HG03460 (cell line): ENCODE measurements at regions not wholly inside any gene's neighbourhood (a gene's known extent, or its start where the extent isn't known, plus 50 kb on each side); places are given as distances from the start of the nearest gene placed in this dataset.

ENCODE experiments used
- ATAC-seq: cut with Tn5 transposase; IDR thresholded peaks from one replicate; pipeline ENCODE4 v1.9.1; 2021; ENCODE audit not compliant: unreplicated experiment

DNA sequence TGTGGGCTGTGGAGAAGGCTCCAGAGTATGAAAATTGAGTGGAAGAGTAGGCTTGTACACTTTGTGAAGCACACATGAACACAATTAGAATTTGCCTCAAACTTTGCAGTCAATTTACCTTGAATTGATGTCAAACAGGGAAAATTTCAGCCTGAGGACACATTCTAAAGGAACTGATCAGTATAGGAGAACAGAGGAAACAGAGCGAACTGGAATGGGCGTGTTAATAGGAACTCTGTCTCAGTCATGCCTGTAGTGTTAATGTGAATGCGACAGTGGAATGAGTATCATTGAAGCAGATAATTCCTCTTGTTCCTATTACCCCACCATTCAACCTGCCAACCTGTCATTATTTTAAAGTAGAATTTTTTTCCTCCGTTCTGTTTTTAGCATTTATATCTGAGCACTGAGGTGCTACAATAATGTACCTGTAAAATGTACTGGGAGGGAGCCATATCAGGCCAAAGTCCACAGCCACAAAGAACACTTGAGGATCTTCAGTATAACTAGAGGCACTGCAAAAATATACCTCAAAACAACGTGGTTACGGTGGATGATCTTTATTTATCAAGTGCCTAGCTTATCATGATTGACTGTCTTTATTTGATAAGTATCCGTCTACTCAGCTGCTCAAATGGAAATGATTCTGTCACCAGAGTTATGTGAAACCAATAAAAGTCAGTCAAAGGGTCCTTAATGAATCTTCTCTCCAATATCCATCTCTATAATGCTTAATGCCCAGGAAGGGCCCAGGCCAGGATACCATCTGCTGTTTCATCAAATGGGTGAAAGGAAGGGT lies 125.3 kb upstream of the STMND1 start:
- ATAC-seq, result no peak

DNA sequence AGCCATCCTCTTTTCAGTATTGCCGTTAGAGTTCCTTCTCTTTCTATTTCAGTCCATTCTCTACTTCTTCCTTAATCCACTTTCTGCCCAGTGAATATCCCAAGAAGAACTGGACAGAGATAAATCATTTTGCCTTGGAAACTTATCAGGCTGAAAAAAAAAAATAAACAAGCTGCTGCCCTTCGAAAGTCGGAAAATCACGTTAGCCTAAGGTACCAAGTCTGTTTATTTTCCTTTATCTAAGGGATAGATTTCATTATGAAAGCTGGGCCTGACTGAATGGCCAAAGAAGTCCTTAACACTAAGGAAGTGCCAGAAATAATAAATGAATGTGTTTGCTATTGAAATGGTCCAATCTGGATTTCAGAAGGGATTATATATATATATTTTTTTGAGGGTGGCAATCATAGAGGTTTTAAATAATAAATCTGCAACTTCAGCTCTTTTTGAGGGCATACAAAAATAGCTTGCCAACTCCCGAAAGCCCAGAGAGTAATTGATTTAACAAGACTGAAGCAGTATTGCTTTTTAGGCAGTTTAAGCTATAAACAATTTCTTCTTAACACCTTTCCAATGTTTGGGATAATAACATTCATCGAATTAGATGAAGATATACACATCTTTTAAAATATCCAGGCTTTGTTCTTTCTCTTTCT lies 127.0 kb upstream of the STMND1 start:
- no peak for ATAC-seq

DNA sequence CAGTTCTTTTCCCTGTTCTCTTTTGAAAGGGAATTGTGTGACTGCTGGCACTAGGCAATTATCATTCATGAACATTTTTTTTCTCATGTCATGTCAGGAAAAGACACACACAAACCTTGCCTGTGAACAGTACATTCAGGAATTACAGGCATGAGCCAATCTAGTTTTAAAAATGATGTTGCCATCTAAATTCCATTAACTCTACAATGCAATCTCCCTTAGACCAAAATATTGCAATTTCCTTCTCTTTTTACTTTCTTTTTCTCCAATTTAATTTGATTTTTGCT lies 127.5 kb upstream of the STMND1 start:
- ATAC-seq, result no peak

DNA sequence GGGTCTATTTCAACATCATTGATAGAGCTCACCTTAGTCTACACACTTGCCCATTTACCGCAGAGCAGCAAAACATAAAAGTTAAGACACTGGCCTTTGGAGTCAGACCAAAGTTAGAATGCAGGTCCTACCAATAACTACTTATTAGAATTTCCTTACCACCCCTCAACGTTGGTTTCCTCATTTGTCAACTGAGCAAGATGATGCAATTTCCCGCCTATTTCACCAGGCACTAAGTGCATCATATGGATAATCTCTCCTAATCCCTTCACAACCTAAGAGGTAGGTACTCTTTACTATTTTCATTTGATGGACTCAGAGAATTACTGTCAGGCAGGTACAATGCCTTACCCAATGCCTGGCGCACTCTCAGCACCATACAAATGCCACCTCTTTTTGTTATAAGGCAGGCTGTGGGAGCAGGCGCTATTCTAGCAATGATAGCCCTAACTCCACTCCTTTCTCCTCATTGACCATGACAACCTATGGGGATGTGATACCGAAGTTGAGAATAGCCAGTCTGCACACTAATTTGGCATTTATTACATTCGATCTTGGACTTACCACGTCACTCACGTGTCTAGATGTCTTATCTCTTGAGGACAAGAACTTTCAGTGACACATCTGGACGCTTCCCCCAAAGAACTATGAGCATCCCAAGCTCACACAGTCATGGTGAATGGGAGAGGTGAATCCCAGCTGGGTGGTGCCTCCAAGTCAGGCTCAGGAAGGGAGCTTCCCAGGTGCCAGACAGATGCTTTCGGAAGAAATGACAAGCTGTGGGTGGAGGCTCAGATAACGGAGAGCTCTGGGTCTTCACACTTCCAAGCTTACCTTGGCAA lies 128.1 kb upstream of the STMND1 start:
- ATAC-seq, result no peak

DNA sequence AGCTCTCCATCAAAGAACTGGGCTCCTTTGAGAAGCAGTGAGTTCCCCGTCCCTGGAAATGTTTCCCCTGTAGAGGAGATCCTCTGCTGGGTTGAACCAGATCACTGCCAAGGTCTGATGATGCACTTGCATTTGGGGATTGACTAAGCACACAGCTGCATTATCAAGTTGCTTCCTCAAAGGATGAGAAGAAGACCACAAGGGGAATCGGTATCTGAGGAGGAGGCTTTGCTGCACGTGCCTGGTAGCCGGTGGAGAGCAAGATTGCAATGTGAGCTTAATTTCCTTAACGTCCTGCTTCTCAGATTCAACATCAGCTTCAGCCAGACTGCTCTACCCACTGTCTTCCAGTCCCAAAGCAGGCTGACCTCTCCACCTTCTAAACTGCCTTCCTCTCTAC lies 128.8 kb upstream of the STMND1 start:
- ATAC-seq, result no peak

DNA sequence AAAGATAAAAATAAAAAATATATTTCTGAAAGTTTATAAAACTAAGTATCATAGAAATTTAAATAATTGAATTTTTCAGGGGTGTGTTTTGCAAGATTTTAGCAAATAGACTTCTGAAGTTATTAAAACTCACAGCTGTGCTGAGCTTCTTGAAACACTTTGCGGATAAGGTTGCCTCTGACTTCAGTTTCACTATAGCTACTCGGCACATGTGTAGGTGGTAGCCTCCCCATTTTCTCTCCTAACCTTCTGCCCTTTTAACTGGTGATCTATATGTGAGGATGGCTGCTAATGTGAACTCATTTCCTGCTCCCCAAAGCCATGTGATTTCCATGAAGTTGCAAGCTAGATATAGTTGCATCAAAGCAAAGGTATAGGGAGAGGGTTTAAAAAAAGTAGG lies 129.3 kb upstream of the STMND1 start:
- no peak for ATAC-seq

DNA sequence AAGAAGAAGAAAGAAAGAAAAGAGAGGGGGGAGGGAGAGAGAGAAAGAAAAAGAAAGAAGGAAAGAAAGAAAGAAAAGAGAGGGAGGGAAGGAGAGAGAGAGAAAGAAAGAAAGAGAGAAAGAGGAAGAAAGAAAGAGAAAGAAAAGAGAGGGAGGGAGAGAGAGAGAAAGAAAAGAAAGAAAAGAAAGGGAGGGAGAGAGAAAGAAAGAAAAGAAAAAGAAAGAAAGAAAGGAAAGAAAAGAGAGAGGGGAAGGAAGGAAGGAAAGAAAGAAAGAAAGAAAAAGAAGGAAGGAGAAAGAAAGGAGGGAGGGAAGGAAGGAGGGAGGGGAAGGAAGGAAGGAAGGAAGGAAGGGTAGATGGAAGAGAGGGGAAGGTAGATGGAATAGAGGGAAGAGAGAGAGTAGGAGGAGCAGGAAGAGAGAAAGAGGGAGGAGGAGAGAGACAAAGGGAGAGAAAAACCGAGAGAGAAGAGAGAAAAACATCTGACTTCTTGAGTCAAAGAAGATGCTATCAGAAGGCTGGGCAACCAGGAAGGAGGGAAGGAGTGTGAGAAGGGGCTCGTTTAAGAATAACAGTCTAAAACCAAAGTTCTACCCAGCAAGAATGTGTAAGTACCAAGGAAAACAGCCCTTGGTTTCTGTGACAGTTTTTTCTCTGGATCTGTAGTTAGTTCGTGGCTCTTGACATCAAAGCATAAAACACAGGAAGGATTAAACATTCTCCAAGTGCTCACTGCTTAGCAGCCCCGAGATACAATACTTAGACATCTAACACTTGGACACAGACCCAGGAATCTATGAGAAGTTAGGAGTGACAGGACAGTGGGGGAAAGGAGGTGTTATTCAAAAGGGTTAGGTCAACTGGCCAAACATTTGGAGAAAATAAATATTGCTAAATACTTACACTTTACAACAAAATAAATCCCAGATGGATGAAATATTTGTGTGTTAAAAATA lies 131.9 kb upstream of the STMND1 start:
- ATAC-seq, result no peak

DNA sequence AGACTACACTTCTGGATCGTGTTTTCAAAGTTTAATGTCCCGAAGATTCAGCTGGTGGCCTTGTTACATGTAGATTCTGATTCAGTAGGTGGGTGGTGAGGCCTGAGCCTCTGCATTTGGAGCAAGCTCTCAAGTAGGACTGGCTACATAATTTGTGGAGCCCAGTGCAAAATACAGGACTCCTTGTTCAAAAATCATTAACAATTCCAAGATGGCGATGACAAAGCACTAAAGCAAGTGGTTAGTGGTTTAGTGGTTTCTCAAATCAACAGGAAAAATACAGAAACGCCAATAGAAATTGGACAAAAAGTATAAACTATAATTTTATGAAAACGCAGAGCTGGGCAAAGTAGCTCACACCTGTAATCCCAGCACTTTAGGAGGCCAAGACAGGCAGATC lies 133.7 kb upstream of the STMND1 start:
- no peak for ATAC-seq

DNA sequence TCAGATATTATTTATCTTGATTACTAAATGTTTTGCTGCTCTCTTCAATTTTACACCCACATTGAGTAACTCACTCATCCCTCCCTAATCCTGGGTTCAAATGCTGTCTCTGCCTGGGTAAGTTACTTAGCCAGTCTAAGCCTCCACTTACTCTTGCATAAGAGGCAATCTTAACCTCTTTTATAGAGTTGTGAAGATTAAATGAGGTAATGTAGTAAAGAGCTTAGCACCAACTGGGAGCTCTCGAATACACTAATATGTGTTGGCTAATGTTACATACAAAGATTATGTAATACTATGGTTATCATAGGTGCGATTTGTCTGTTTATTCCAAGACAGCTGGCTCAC lies 134.4 kb upstream of the STMND1 start:
- no peak for ATAC-seq

DNA sequence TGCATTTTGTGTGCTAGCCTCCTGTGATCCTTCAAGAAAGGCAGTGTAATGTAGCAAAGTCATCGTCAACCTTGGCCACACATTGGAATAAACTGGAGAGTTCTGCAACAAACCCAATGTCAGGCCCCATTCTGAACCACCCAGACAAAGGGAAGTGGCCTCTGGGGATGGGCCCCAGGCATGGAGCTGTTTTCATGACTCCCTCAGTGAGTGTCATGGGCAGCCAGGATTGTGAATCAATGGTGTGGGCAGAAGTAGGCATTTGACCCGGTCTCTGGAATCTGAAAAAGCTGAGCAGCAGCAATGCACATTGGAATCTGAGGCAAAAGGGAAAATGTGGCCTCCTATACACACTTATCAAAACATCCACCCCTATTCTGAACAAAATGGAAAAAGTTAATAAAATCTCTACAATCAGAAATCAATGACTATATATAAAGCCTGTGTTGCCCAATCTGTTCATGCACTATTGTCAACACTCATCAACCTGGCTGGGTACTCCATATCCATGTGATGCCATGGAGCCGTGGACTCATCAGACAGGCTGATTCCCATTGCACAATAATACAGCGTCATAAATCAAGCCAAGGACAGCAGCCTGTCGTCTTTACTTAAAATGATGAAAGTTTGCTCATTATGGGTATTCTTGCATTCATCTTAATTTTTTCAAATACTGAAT lies 134.9 kb upstream of the STMND1 start:
- ATAC-seq, result no peak

DNA sequence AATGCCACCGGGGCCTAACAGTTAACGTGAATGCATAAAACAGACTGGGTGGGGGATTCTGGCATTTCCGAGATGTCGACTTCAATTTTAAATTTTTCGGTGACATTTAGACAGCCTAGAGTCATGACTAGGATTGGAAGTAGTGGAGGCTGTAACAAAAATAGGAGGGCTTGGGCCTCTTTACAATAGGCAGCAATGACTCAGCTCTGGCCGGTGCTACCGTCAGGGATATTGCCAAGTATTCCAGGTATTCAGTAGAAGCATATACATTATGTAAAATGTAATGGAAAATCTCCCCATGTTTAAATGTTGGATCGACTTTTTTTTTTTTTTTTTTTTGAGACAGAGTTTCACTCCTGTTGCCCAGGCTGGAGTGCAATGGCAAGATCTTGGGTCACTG lies 136.2 kb upstream of the STMND1 start:
- ATAC-seq, result no peak

DNA sequence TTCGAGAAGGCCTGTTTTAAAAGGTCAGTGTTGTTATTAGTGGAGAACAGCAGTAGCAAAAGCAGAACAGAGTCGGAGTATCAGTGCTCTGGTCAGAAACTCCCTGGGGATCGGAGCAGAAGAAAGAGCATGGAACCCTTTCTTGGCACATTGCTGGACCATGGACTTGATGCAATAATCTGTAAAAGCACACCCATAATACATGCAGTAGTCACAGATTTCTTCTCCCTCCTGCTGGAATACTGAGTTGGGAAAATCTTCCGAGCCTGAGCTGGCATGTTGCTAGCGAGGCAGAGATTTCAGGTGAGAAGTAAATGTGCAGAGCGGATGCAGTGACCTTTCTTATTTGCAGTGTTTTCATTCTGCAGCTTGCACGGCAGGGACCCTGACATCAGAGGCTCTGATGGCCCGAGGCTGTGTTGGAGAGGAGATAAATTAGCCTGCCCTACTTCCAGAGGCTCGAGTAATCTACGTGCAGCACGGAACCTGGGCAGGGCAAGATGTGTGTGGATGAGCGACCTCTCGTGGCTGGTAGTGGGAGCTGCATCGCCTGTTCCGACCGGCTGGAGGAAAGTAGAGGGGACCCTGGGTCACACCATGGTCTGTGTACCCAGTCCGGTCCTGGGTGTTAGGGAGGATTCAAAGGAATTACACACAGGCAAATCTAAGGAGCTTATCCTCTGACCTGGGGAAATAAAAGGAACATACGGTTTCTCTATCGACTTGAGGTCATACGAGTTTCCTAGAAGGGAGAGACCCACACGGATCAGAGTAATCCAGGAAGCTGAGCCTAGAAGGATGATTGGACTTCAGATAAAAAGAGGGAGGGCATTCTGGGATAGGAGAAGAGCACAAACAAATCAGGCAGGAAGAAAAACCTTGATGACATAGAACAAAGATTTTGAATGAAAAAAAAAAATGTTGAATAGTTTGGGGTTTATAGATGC lies 137.0 kb upstream of the STMND1 start:
- ATAC-seq, result no peak

DNA sequence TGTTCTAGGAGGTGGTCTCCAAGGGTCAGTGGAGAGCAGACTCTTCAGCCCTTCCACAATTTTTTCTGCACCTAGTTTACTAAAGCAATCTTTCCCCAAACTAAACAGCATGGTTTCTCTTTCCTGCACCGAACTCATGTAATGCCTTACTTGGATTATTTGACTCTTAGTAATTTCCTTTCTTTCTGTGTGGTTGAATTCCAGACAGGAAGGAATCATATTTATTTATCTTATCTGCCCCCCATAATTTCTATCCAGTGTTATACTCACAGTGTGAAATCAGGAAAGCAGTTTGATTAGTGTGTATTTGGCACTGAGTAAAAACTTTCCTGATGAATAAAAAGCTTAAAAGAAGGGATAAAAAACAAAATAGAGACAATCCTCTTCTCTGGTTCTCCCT lies 140.3 kb upstream of the STMND1 start:
- ATAC-seq, result no peak

DNA sequence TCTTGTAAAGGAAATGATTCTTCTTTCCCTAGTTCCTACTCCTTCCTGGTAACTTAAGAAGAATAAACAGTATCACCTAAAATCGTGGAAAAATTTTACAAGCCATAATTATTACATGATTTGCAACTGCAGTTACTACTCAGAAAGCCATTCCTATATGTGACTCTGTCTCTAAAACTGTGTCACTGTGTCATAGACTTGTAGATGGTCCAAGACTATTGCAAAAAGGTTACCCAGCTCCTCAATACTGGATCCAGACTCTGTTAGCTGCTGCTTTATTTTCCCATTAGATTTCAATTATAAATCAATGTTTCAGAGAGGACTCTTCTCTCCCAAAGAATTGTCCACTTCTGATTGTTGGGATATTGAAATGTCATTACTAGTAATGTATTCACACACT lies 142.1 kb upstream of the STMND1 start:
- no peak for ATAC-seq

DNA sequence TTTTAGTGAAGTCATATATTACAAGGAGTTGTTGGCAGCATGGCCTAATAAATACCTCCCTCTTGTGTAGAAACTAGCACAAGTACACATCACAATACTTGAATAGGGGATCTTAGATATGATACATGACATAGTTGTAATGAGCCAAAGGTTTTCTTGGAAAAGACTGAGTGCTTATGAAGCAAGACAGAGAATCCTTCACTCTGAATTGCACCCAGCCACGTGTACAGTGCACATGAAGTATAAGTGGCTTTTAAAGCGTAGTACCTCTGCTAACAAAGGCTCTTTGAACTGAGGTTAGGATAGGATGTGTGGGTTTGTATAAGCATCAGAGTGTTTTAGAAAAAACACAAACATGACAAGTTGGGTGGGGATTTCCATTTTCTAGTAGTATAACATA lies 145.5 kb upstream of the STMND1 start:
- no peak for ATAC-seq

DNA sequence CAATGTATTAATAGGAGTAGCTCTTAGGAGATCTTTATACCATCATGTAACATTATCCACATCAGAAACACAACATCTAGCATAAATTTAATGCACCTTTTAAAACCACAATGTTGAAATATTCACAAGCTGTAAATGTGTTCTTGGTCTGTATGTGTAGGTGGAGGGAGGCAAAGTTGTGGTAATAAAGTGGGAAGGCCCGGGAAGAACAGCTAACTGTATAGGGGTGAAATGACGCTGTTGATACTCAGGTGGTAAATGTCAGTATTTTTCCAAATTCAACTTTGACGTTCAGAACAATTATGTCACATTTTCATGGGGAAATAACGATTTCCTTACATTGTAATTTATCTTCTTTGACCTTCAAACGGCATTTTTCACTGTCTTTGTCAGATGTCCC lies 146.0 kb upstream of the STMND1 start:
- ATAC-seq, result no peak

DNA sequence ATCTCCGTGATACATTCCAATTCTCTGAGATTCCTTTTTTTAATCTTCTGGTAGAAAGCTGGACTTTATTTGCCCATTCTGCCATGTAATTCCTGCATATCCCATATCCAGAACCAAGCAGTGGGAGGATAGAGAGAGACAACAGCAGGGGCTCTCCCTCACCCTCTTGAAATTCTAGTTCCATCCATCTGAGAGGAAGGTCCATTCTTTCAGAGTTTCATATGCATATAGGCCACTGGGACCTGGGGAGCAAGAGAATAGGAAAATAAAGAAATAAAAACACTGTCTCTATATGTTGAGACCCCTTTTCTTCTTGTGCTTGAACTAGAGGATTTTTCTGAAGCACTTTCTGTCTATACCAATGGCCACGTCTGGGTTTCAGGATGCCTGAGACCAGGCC lies 147.9 kb upstream of the STMND1 start:
- no peak for ATAC-seq

DNA sequence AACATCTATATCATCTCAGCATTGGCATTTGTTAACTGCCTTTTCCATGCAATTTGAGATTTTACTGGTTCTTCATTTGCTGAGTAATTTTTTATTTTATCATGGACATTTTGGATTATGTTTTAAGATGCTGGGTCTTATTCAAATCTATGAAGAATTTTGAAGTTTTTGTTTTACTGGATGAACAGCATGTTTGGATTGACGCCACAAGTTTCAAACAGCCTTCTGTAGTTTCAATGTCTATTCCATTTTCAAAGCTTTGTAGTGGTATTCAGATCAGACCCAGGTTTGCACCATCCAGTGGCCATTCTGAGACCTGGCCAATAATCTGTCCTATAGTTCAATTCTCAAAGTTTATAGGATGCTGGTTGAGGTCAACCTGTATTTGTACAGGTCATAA lies 148.4 kb upstream of the STMND1 start:
- ATAC-seq, result no peak

DNA sequence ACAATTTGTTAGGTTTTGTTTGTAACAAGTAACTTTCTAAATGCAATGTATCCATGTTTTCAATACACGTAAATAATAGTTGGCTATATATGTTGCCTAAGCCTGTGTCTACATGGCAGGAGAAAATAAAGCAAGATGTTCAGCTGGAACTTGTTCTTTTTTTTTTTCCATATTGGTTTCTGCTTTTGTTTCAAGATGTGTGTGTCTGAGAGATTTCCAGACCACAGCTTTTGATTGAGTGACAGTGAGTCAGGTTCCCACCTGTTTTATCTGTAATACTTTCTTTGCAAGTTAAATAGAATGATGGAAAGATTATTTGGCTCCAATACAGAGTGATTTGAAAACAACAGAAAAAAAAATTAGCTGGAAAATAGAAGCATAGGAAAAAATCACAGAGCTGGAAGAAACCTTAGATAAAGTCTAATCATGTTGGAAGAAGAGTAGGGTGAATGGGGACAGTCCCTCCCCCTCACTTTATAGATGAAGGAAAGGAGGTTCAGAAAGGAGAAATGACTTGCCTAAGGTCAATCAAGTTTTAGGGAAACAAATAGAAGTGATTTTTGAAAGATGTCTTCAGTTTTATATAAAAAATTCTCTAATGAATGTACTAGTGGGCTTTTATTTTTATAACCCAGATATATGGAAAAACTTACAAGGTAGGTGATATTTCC lies 150.9 kb upstream of the STMND1 start:
- ATAC-seq, result no peak
